H7 (cell line): ENCODE measurements at regions not wholly inside any gene's neighbourhood (a gene's known extent, or its start where the extent isn't known, plus 50 kb on each side); places are given as distances from the start of the nearest gene placed in this dataset.

Experiments used
- DNase-seq: peaks from one replicate; pipeline ENCODE4 v3.0.0; 2012
- H3K27me3 ChIP-seq: 2 replicates; pipeline ENCODE4 v1.6.0; 2011; ENCODE audit warnings: mild to moderate bottlenecking, low read length; ENCODE audit not compliant: control insufficient read depth, insufficient read depth
- H3K36me3 ChIP-seq: replicated peaks from 2 replicates; pipeline ENCODE4 v1.5.1; 2011; ENCODE audit warnings: low read length; ENCODE audit not compliant: control insufficient read depth, insufficient read depth
- H3K4me3 ChIP-seq: 2 replicates; pipeline ENCODE4 v1.5.1; 2011; ENCODE audit warnings: low read depth, mild to moderate bottlenecking, control low read depth, low read length, moderate library complexity; ENCODE audit not compliant: insufficient read depth

DNA sequence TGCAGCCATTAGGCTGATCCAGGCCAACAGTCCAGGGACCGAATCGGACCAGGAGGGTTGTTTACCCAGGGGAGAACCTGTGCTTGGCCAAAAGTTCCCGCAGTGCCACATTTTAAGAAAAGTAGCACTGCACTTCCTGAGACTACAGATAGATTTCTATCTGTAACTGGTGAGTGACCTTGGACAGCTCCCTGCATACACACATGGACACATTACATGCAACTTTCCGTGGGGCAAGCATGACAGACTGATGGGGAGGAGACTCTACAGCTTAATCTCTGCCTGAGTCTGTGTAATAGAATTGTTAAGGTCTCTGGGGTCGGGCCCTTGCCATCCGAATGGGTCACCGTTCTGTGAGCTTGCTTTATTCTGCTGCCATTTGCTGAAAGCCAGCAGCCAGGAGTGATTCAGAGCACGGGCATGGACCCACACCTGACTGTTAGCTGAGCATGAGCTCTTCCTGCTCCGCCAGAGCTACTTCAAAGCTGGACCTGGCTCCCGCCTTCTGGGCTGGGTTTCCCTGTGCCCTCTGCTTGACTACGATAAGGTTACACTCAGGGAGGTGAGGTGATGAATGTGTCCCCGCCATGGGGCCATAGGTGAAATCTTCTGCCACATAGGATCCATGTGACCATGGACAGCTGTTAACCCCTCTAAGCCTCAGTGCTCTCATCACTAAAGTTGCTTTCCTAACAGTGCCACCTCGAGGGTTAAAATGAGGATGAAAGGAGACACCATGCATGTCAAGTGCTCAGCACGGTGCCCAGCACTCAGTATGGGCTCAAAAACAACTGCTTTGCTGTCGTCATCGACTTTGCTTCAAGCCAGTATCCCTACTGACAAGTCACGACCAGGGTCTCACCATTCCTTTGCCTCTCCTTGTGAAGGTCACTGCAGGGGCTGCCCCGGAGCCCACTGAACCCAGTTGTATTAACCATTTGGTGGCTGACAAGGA, 200.0 kb downstream of the MELK start:
- Histone ChIP-seq H3K36me3 (no peaks in the 10 kb centered on the region), H3K4me3 (no peak overlapping the region), H3K27me3 (peaks cover 4% of the 10 kb centered on the region; the same call in 1 of the 2 replicates)
- peak; percentile 43 for DNase-seq

DNA sequence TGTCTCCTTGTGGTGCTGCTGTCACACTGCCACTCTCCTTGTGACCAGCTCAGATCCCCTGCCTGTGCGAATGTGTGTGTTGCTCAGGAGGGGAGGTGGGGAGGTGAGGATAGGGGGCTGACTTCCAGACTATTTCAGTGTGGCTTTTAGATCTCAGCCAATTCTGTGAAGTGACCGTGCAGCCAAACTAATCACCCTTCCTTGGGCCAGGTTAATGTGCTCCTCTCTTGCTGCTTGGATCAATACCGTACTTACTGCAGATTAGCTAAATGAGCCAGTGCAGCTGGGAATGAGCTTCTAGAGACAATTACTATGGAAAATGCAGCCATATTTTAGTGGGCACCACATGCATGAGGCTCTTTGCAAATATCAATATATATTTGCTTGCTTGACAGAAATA, 206.0 kb downstream of the MELK start:
- Histone ChIP-seq H3K27me3 (no peaks in the 10 kb centered on the region), H3K4me3 (no peak overlapping the region), H3K36me3 (no peaks in the 10 kb centered on the region)
- no peak for DNase-seq

DNA sequence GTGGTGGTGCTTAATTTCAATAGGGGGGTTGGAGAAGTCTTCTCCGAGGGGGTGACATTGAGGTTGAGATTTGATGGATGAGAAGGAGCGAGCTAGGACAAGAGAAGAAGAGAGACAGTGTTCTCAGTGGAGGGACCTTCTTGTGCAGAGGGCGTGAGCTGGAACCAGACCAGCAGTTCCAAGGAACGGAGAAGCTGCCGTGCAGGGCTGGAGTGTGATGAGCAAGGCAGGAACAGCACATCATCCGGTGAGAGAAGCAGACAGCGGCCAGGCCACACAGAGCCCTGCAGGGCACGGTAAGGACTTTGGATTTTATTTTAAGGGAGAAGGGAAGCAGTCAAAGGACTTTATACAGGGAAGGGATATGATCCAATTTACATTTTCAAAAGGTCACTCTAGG, 206.9 kb downstream of the MELK start:
- H3K36me3 ChIP-seq = no peaks in the 10 kb centered on the region
- DNase-seq = no peak
- no peaks in the 10 kb centered on the region for H3K27me3 ChIP-seq
- no peak overlapping the region for H3K4me3 ChIP-seq

DNA sequence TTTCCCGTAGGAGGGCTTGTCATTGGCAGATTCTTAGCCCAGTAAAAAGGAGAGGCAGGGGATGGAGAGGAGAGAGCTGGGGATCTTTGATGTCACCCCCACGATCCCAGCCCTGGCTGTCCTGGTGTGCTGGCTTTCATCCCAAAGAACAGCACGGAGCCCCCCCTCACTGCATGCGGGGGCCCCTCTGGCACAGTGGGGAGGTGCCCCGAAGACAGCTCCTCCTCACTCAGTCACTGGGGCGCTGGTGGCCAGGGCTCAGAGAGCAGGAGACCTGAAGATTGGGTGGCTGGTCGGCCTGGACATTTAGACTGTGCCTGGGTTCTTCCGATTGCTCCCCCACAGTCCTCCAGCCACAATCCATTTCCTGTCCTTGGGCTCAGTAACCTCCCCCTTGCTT, 207.5 kb downstream of the MELK start:
- DNase-seq = peak; percentile 57
- no peak overlapping the region for H3K4me3 ChIP-seq
- no peaks in the 10 kb centered on the region for H3K27me3 ChIP-seq
- H3K36me3 ChIP-seq = no peaks in the 10 kb centered on the region

DNA sequence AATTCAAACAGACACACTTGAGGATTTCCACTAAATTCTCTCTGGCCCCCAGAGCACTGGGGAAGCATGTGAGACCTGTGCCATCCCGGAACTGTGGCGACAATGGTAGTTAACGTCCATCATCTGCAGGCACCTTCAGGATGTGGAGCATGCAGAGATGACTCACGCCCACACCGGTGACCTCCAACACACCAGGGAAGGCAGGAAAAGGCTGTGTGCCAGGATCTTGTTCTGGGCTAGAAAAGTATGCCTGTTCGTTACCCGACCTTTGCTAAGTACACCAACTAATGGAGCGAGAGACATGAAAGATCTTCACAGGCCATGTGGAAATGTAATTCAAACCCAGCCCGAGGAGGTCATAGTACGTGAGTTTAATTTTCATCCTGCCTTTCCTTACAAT, 208.8 kb downstream of the MELK start:
- Histone ChIP-seq H3K4me3 (no peak overlapping the region), H3K27me3 (no peaks in the 10 kb centered on the region), H3K36me3 (no peaks in the 10 kb centered on the region)
- DNase-seq = no peak
